ENCODE measurements at regions not wholly inside any gene's neighbourhood (a gene's known extent, or its start where the extent isn't known, plus 50 kb on each side); places are given as distances from the start of the nearest gene placed in this dataset.

DNA sequence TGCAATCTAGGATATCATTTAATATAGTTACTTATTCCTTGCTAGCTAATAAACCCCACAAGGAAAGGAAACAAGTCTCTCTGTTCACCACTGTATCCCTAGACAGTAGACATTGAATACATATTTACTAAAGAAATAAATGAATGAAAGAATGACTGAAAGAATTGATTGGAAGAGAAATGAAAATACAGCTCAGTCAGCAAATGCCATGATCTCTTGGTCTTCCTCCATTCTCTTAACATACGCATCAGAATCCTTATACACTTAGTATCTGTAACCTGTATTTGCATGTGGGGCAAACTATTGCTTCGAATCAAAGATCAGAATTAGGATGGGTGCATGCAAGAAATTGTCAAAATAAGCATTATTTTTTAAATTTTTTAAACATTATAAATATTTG lies 500.8 kb upstream of the ADGRL2 start:
- no peaks in the 10 kb centered on the region for H3K27me3 ChIP-seq (ENCODE audit: control insufficient read depth in 1 of 2, insufficient read depth in 2 of 2, low read length in 2 of 2)

GRCh38 chr1:81298266-81298665 lies 502.5 kb upstream of the ADGRL2 start:
- H3K36me3 ChIP-seq (ENCODE audit: control insufficient read depth in 1 of 2, insufficient read depth in 2 of 2, low read length in 2 of 2) = no peaks in the 10 kb centered on the region
- no peaks in the 10 kb centered on the region for H3K9me3 ChIP-seq (ENCODE audit: control insufficient read depth in 1 of 2, low read length in 2 of 2)
- H3K27me3 ChIP-seq (ENCODE audit: control insufficient read depth in 1 of 2, insufficient read depth in 2 of 2, low read length in 2 of 2) = no peaks in the 10 kb centered on the region
- H3K9ac ChIP-seq (ENCODE audit: low read depth in 1 of 2, low read length in 2 of 2) = no peak overlapping the region
- no peak overlapping the region for H3K4me3 ChIP-seq (ENCODE audit: low read depth in 1 of 2, low read length in 2 of 2)
- H3K4me1 ChIP-seq (ENCODE audit: control insufficient read depth in 1 of 2, insufficient read depth in 2 of 2, low read length in 2 of 2) = no peaks in the 10 kb centered on the region
- no peak overlapping the region for H3K27ac ChIP-seq (ENCODE audit: low read depth, low read length)

More for the DNA sequence above, 500.8 kb upstream of the ADGRL2 start:
- H3K4me1 ChIP-seq (ENCODE audit: control insufficient read depth in 1 of 2, insufficient read depth in 2 of 2, low read length in 2 of 2) = no peaks in the 10 kb centered on the region
- no peaks in the 10 kb centered on the region for H3K9me3 ChIP-seq (ENCODE audit: control insufficient read depth in 1 of 2, low read length in 2 of 2)
- no peaks in the 10 kb centered on the region for H3K36me3 ChIP-seq (ENCODE audit: control insufficient read depth in 1 of 2, insufficient read depth in 2 of 2, low read length in 2 of 2)
- no peak overlapping the region for H3K9ac ChIP-seq (ENCODE audit: low read depth in 1 of 2, low read length in 2 of 2)
- H3K27ac ChIP-seq (ENCODE audit: low read depth, low read length) = no peak overlapping the region
- no peak overlapping the region for H3K4me3 ChIP-seq (ENCODE audit: low read depth in 1 of 2, low read length in 2 of 2)

DNA sequence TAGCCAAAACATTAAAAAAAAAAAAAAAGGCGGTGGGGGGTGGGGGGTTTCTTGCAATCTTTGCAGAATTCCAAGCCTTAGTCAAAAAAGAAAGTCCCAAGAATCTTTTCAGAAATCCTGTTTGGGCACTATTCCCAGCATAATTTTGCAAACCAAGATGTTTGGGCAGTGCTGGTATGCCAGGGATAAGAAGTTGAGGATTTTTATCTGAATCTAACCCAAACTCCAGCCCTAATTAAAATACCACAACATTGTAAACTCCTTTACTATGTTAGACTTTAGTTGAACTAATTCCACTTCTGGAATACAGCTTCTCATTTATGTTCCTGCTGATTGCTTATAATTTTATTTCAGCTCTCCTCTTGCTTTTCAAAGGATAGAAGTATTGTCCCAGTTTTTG lies 504.1 kb upstream of the ADGRL2 start:
- no peak overlapping the region for H3K4me3 ChIP-seq (ENCODE audit: low read depth in 1 of 2, low read length in 2 of 2)
- no peak overlapping the region for H3K27ac ChIP-seq (ENCODE audit: low read depth, low read length)
- no peak overlapping the region for H3K9ac ChIP-seq (ENCODE audit: low read depth in 1 of 2, low read length in 2 of 2)
- no peaks in the 10 kb centered on the region for H3K4me1 ChIP-seq (ENCODE audit: control insufficient read depth in 1 of 2, insufficient read depth in 2 of 2, low read length in 2 of 2)
- H3K27me3 ChIP-seq (ENCODE audit: control insufficient read depth in 1 of 2, insufficient read depth in 2 of 2, low read length in 2 of 2) = no peaks in the 10 kb centered on the region
- no peaks in the 10 kb centered on the region for H3K36me3 ChIP-seq (ENCODE audit: control insufficient read depth in 1 of 2, insufficient read depth in 2 of 2, low read length in 2 of 2)
- no peaks in the 10 kb centered on the region for H3K9me3 ChIP-seq (ENCODE audit: control insufficient read depth in 1 of 2, low read length in 2 of 2)

- no peaks in the 10 kb centered on the region for H3K27me3 ChIP-seq (ENCODE audit: control insufficient read depth in 1 of 2, insufficient read depth in 2 of 2, low read length in 2 of 2)
- no peak overlapping the region for H3K4me3 ChIP-seq (ENCODE audit: low read depth in 1 of 2, low read length in 2 of 2)
- H3K27ac ChIP-seq (ENCODE audit: low read depth, low read length) = no peak overlapping the region
- no peaks in the 10 kb centered on the region for H3K36me3 ChIP-seq (ENCODE audit: control insufficient read depth in 1 of 2, insufficient read depth in 2 of 2, low read length in 2 of 2)
- no peaks in the 10 kb centered on the region for H3K4me1 ChIP-seq (ENCODE audit: control insufficient read depth in 1 of 2, insufficient read depth in 2 of 2, low read length in 2 of 2)
- no peaks in the 10 kb centered on the region for H3K9me3 ChIP-seq (ENCODE audit: control insufficient read depth in 1 of 2, low read length in 2 of 2)
- H3K9ac ChIP-seq (ENCODE audit: low read depth in 1 of 2, low read length in 2 of 2) = no peak overlapping the region
Measured at GRCh38 chr1:81290326-81290725, 510.4 kb upstream of the ADGRL2 start.

GRCh38 chr1:81288689-81289088 lies 512.0 kb upstream of the ADGRL2 start:
- H3K4me3 ChIP-seq (ENCODE audit: low read depth in 1 of 2, low read length in 2 of 2) = no peak overlapping the region

DNA sequence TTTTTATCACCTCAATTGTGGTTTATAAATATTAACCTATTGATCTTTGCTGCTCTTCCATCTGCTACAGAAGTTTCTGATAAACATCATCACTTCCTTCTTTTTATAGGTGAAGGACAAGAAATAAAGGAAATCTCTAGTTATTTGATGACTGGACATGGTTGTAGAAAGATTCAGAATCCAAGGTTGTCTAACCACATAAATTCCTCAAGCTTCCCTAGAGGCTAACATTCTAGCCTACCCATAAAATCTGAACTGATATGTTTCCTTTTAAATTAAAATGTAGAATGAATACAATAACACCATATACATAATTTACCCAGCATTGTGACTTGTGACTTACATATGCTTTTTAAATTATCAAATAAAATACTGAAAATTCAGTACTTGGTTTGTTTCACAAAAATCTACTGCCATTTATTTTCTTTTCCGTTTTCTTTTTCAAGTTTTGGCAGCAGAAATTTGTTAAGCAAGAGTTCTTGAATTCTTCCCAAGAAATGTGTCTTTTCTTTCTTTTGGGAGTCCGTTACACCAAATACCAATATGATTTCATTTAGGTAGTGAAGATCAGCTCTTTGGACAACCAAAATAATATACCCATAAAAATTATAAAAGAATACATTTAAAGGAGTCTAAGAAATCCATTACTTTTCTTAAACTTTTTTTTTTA lies 513.2 kb upstream of the ADGRL2 start:
- Histone ChIP-seq H3K36me3 (ENCODE audit: control insufficient read depth in 1 of 2, insufficient read depth in 2 of 2, low read length in 2 of 2) (no peaks in the 10 kb centered on the region), H3K27ac (ENCODE audit: low read depth, low read length) (no peak overlapping the region), H3K9ac (ENCODE audit: low read depth in 1 of 2, low read length in 2 of 2) (no peak overlapping the region), H3K9me3 (ENCODE audit: control insufficient read depth in 1 of 2, low read length in 2 of 2) (no peaks in the 10 kb centered on the region), H3K4me1 (ENCODE audit: control insufficient read depth in 1 of 2, insufficient read depth in 2 of 2, low read length in 2 of 2) (no peaks in the 10 kb centered on the region), H3K4me3 (ENCODE audit: low read depth in 1 of 2, low read length in 2 of 2) (no peak overlapping the region), H3K27me3 (ENCODE audit: control insufficient read depth in 1 of 2, insufficient read depth in 2 of 2, low read length in 2 of 2) (no peaks in the 10 kb centered on the region)

More at GRCh38 chr1:81288689-81289088, 512.0 kb upstream of the ADGRL2 start:
- H3K27ac ChIP-seq (ENCODE audit: low read depth, low read length) = no peak overlapping the region
- H3K27me3 ChIP-seq (ENCODE audit: control insufficient read depth in 1 of 2, insufficient read depth in 2 of 2, low read length in 2 of 2) = no peaks in the 10 kb centered on the region
- no peaks in the 10 kb centered on the region for H3K9me3 ChIP-seq (ENCODE audit: control insufficient read depth in 1 of 2, low read length in 2 of 2)
- H3K36me3 ChIP-seq (ENCODE audit: control insufficient read depth in 1 of 2, insufficient read depth in 2 of 2, low read length in 2 of 2) = no peaks in the 10 kb centered on the region
- no peak overlapping the region for H3K9ac ChIP-seq (ENCODE audit: low read depth in 1 of 2, low read length in 2 of 2)
- no peaks in the 10 kb centered on the region for H3K4me1 ChIP-seq (ENCODE audit: control insufficient read depth in 1 of 2, insufficient read depth in 2 of 2, low read length in 2 of 2)

DNA sequence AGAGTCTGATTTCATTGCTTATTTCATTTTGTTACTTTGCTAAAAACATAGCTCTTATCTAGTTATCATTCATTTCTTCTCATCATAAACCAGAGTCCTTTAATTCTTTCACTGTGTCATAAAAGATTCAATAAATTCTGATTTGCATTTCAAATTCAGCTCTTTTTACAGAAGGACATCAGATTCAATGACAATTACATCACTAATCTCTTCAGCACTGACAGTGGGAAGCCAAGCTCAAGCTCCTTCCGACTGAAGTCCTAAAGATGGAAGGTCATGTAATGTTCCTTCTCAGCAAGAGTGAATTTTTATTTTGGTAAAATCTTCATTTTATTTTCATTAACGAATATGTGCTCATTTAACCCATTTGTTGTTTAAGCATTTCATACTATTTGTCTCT lies 530.7 kb upstream of the ADGRL2 start:
- no peaks in the 10 kb centered on the region for H3K4me1 ChIP-seq (ENCODE audit: control insufficient read depth in 1 of 2, insufficient read depth in 2 of 2, low read length in 2 of 2)
- no peak overlapping the region for H3K9ac ChIP-seq (ENCODE audit: low read depth in 1 of 2, low read length in 2 of 2)
- H3K9me3 ChIP-seq (ENCODE audit: control insufficient read depth in 1 of 2, low read length in 2 of 2) = no peaks in the 10 kb centered on the region
- no peaks in the 10 kb centered on the region for H3K36me3 ChIP-seq (ENCODE audit: control insufficient read depth in 1 of 2, insufficient read depth in 2 of 2, low read length in 2 of 2)
- no peaks in the 10 kb centered on the region for H3K27me3 ChIP-seq (ENCODE audit: control insufficient read depth in 1 of 2, insufficient read depth in 2 of 2, low read length in 2 of 2)
- H3K4me3 ChIP-seq (ENCODE audit: low read depth in 1 of 2, low read length in 2 of 2) = no peak overlapping the region
- H3K27ac ChIP-seq (ENCODE audit: low read depth, low read length) = no peak overlapping the region

- no peaks in the 10 kb centered on the region for H3K9me3 ChIP-seq (ENCODE audit: control insufficient read depth in 1 of 2, low read length in 2 of 2)
- H3K4me3 ChIP-seq (ENCODE audit: low read depth in 1 of 2, low read length in 2 of 2) = no peak overlapping the region
- no peaks in the 10 kb centered on the region for H3K27me3 ChIP-seq (ENCODE audit: control insufficient read depth in 1 of 2, insufficient read depth in 2 of 2, low read length in 2 of 2)
- H3K36me3 ChIP-seq (ENCODE audit: control insufficient read depth in 1 of 2, insufficient read depth in 2 of 2, low read length in 2 of 2) = no peaks in the 10 kb centered on the region
- H3K27ac ChIP-seq (ENCODE audit: low read depth, low read length) = no peak overlapping the region
- no peak overlapping the region for H3K9ac ChIP-seq (ENCODE audit: low read depth in 1 of 2, low read length in 2 of 2)
- H3K4me1 ChIP-seq (ENCODE audit: control insufficient read depth in 1 of 2, insufficient read depth in 2 of 2, low read length in 2 of 2) = no peaks in the 10 kb centered on the region
Measured at GRCh38 chr1:81264976-81265375, 535.8 kb upstream of the ADGRL2 start.

DNA sequence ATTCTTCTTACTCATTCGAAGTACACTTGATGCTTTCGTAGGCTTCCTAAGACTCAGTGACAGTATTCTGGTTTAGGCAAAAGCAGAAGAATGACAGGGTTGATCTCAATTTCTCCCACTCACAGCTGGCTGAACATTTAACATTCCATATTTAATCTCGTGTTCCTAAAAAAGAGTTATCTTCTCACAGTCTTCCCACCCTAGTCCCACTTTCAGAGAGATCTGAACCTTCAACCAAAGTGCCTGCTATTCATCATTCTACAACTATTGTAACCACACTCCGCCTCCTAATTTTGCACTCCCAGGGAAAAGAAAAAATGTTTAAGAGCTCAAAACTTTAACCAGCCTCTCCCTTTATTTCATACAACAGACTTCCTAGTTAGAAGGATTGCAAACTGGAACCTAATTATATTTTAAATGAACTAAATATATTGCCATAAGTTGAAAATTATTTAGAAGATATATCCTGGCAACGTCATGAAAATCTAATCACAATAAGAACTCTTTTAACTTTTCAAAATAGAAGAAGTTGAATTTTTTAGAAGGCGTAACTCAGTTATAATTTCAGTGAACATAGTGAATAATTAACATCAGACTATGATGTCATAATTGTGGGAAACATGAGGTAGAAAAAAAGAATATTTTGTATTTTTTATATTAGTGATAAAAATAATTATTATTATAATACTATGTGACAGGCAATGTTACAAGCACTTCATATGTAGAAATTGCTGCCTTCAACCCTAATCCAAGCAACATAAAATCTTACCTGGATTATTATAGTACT lies 540.9 kb upstream of the ADGRL2 start:
- H3K4me3 ChIP-seq (ENCODE audit: low read depth in 1 of 2, low read length in 2 of 2) = no peak overlapping the region
- no peaks in the 10 kb centered on the region for H3K9me3 ChIP-seq (ENCODE audit: control insufficient read depth in 1 of 2, low read length in 2 of 2)
- no peak overlapping the region for H3K27ac ChIP-seq (ENCODE audit: low read depth, low read length)
- no peak overlapping the region for H3K9ac ChIP-seq (ENCODE audit: low read depth in 1 of 2, low read length in 2 of 2)
- H3K27me3 ChIP-seq (ENCODE audit: control insufficient read depth in 1 of 2, insufficient read depth in 2 of 2, low read length in 2 of 2) = no peaks in the 10 kb centered on the region
- no peaks in the 10 kb centered on the region for H3K4me1 ChIP-seq (ENCODE audit: control insufficient read depth in 1 of 2, insufficient read depth in 2 of 2, low read length in 2 of 2)
- no peaks in the 10 kb centered on the region for H3K36me3 ChIP-seq (ENCODE audit: control insufficient read depth in 1 of 2, insufficient read depth in 2 of 2, low read length in 2 of 2)

DNA sequence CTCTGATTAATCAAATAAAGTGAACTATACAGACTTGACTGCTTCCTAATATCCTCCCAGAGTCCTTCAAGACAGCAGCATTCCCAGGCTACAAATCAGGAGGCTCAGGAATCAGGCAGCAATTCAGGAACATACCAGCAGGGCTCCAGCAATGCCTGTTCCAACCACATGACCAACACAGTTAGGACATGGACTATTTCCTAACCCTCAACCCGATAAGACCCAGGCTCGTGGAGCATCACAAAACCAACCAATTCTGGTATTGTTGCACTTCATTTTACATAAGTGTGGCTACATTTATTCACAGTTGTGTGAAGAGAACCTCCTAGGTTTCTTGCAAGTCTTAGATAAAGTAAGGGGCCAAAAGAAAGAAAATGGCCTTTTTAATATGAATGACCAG lies 546.2 kb upstream of the ADGRL2 start:
- H3K4me1 ChIP-seq (ENCODE audit: control insufficient read depth in 1 of 2, insufficient read depth in 2 of 2, low read length in 2 of 2) = no peaks in the 10 kb centered on the region
- H3K27me3 ChIP-seq (ENCODE audit: control insufficient read depth in 1 of 2, insufficient read depth in 2 of 2, low read length in 2 of 2) = no peaks in the 10 kb centered on the region
- H3K36me3 ChIP-seq (ENCODE audit: control insufficient read depth in 1 of 2, insufficient read depth in 2 of 2, low read length in 2 of 2) = no peaks in the 10 kb centered on the region
- no peak overlapping the region for H3K9ac ChIP-seq (ENCODE audit: low read depth in 1 of 2, low read length in 2 of 2)
- no peaks in the 10 kb centered on the region for H3K9me3 ChIP-seq (ENCODE audit: control insufficient read depth in 1 of 2, low read length in 2 of 2)
- no peak overlapping the region for H3K27ac ChIP-seq (ENCODE audit: low read depth, low read length)
- H3K4me3 ChIP-seq (ENCODE audit: low read depth in 1 of 2, low read length in 2 of 2) = no peak overlapping the region
